Smooth muscle cell (in vitro differentiated cells): ENCODE measurements at regions not wholly inside any gene's neighbourhood (a gene's known extent, or its start where the extent isn't known, plus 50 kb on each side); places are given as distances from the start of the nearest gene placed in this dataset.

Experiments
- DNase-seq: peaks from one replicate; lab custom pipeline; 2025; ENCODE audit not compliant: unreplicated experiment; lab: John Stamatoyannopoulos, UW
- H2AFZ ChIP-seq: fragments of 200-600 bp; sonication (generic); 2 replicates; pipeline ENCODE4 v1.6.0; 2016; ENCODE audit warnings: antibody characterized with exemption, low read depth, mild to moderate bottlenecking
- H3F3A ChIP-seq: fragments of 200-600 bp; sonication (generic); 2 replicates; pipeline ENCODE4 v1.6.0; 2017; ENCODE audit warnings: antibody characterized with exemption, low read depth
- H3K27ac ChIP-seq: fragments of 200-600 bp; sonication (generic); 2 replicates; pipeline ENCODE4 v1.5.1; 2016; ENCODE audit warnings: low read depth, mild to moderate bottlenecking
- H3K27me3 ChIP-seq: fragments of 200-600 bp; sonication (generic); 2 replicates; pipeline ENCODE4 v1.6.1; 2016; ENCODE audit warnings: low read depth, mild to moderate bottlenecking
- H3K36me3 ChIP-seq: fragments of 200-600 bp; sonication (generic); 2 replicates; pipeline ENCODE4 v1.5.1; 2016; ENCODE audit warnings: low read depth
- H3K4me1 ChIP-seq: fragments of 200-600 bp; sonication (generic); 2 replicates; pipeline ENCODE4 v1.5.1; 2016; ENCODE audit warnings: low read depth
- H3K4me2 ChIP-seq: fragments of 200-600 bp; sonication (generic); 2 replicates; pipeline ENCODE4 v1.6.0; 2016; ENCODE audit warnings: mild to moderate bottlenecking
- H3K4me3 ChIP-seq: fragments of 200-600 bp; sonication (generic); 2 replicates; pipeline ENCODE4 v1.5.1; 2016; ENCODE audit warnings: mild to moderate bottlenecking
- H3K79me2 ChIP-seq: fragments of 200-600 bp; sonication (generic); 2 replicates; pipeline ENCODE4 v1.6.0; 2016; ENCODE audit warnings: low read depth, mild to moderate bottlenecking
- H3K9ac ChIP-seq: fragments of 200-600 bp; sonication (generic); 2 replicates; pipeline ENCODE4 v1.6.0; 2016; ENCODE audit warnings: low read depth
- H3K9me3 ChIP-seq: fragments of 200-600 bp; sonication (generic); replicated peaks from 2 replicates; pipeline ENCODE4 v1.5.1; 2016; ENCODE audit warnings: low read depth
- H4K20me1 ChIP-seq: fragments of 200-600 bp; sonication (generic); 2 replicates; pipeline ENCODE4 v1.6.0; 2016; ENCODE audit warnings: low read depth
- CTCF ChIP-seq: fragments of 200-600 bp; sonication (generic); IDR thresholded peaks from 2 replicates; pipeline ENCODE4 v1.5.1; 2017; ENCODE audit warnings: borderline replicate concordance, mild to moderate bottlenecking, antibody characterized with exemption; ENCODE audit not compliant: insufficient read depth, poor library complexity, severe bottlenecking
- WGBS: methylation state at CpG from one replicate; pipeline ENCODE4 v1.1.7; 2016; ENCODE audit warnings: low lambda C conversion rate; 5-methylcytosine and 5-hydroxymethylcytosine counted together

GRCh38 chr2:13195270-13195669 is 478.5 kb downstream of the TRIB2 start:
- Histone ChIP-seq H3K4me3 (no peak overlapping the region), H3K36me3 (no peaks in the 10 kb centered on the region), H3K9ac (no peak overlapping the region), H3K27me3 (no peaks in the 10 kb centered on the region), H3K4me2 (no peak overlapping the region), H4K20me1 (no peaks in the 10 kb centered on the region), H3K9me3 (no peaks in the 10 kb centered on the region), H3K79me2 (no peaks in the 10 kb centered on the region), H3K4me1 (no peaks in the 10 kb centered on the region), H2AFZ (no peak overlapping the region), H3K27ac (no peak overlapping the region), H3F3A (no peaks in the 10 kb centered on the region)
- 90% methylated on average over 1 of the region's 1 CpG for WGBS
- DNase-seq, result no peak
- no peak for TF ChIP-seq CTCF

- no peak overlapping the region for H3K27ac ChIP-seq
- H3K4me3 ChIP-seq, result no peak overlapping the region
- H4K20me1 ChIP-seq, result no peaks in the 10 kb centered on the region
- H2AFZ ChIP-seq, result no peak overlapping the region
- no peaks in the 10 kb centered on the region for H3K79me2 ChIP-seq
- TF ChIP-seq CTCF, result no peak
- H3K4me1 ChIP-seq, result no peaks in the 10 kb centered on the region
- no peak overlapping the region for H3K4me2 ChIP-seq
- H3K9ac ChIP-seq, result no peak overlapping the region
- H3K9me3 ChIP-seq, result no peaks in the 10 kb centered on the region
- no peaks in the 10 kb centered on the region for H3F3A ChIP-seq
- no peak for DNase-seq
- 48% methylated on average over 1 of the region's 1 CpG for WGBS
- H3K36me3 ChIP-seq, result no peaks in the 10 kb centered on the region
- no peaks in the 10 kb centered on the region for H3K27me3 ChIP-seq
These were observed 480.5 kb downstream of the TRIB2 start for GRCh38 chr2:13197248-13197647.

GRCh38 chr2:13201924-13202323 is 485.2 kb downstream of the TRIB2 start:
- no peak overlapping the region for H2AFZ ChIP-seq
- no peak overlapping the region for H3K27ac ChIP-seq
- H3K79me2 ChIP-seq, result no peaks in the 10 kb centered on the region
- H3K4me1 ChIP-seq, result no peaks in the 10 kb centered on the region
- H3K36me3 ChIP-seq, result no peaks in the 10 kb centered on the region
- no peaks in the 10 kb centered on the region for H4K20me1 ChIP-seq
- no peak overlapping the region for H3K9ac ChIP-seq
- H3K9me3 ChIP-seq, result no peaks in the 10 kb centered on the region
- no peaks in the 10 kb centered on the region for H3F3A ChIP-seq
- DNase-seq, result no peak
- H3K4me2 ChIP-seq, result no peak overlapping the region
- H3K4me3 ChIP-seq, result no peak overlapping the region
- TF ChIP-seq CTCF, result peak; percentile 8
- no peaks in the 10 kb centered on the region for H3K27me3 ChIP-seq
- 87% methylated on average over 2 of the region's 2 CpGs for WGBS

- TF ChIP-seq CTCF, result no peak
These were observed 495.4 kb downstream of the TRIB2 start for GRCh38 chr2:13212115-13212514.

More at GRCh38 chr2:13212115-13212514, 495.4 kb downstream of the TRIB2 start:
- no peaks in the 10 kb centered on the region for H3K79me2 ChIP-seq
- no peaks in the 10 kb centered on the region for H3K4me1 ChIP-seq
- DNase-seq, result no peak
- no peaks in the 10 kb centered on the region for H3K36me3 ChIP-seq
- no peak overlapping the region for H3K9ac ChIP-seq
- no peak overlapping the region for H3K4me3 ChIP-seq
- no peaks in the 10 kb centered on the region for H3F3A ChIP-seq
- H3K9me3 ChIP-seq, result no peaks in the 10 kb centered on the region
- H4K20me1 ChIP-seq, result no peaks in the 10 kb centered on the region
- H3K27me3 ChIP-seq, result no peaks in the 10 kb centered on the region
- H3K27ac ChIP-seq, result no peak overlapping the region
- H3K4me2 ChIP-seq, result no peak overlapping the region
- H2AFZ ChIP-seq, result no peak overlapping the region
